Right ventricle myocardium inferior (tissue), 1 donor: ENCODE measurements at regions not wholly inside any gene's neighbourhood (a gene's known extent, or its start where the extent isn't known, plus 50 kb on each side); places are given as distances from the start of the nearest gene placed in this dataset.

Source experiments
- ATAC-seq: fragments of 200-7000 bp; cut with Tn5 transposase; one replicate; pipeline ENCODE4 v1.9.1; 2020; ENCODE audit warnings: mild to moderate bottlenecking, moderate library complexity
- DNase-seq: peaks from one replicate; pipeline ENCODE4 v3.0.0; 2021; ENCODE audit errors: missing footprints
- intact Hi-C: fragments of 100-400 bp; cut with DNase I; formaldehyde crosslinking; loops from one replicate; pipeline ENCODE4 v1.11.0; 2022
- donor health status: DM: no; HTN: yes; CAD: no; lungs with severe emphysema.

- intact Hi-C loops: no loop called here
- DNase-seq (no peak), ATAC-seq (no peak)
Observed at GRCh38 chr7:114051871-114052331, 133.1 kb upstream of the PPP1R3A start.

GRCh38 chr7:114050571-114050970 lies 131.8 kb upstream of the PPP1R3A start:
- no peak for ATAC-seq
- intact Hi-C loops: no loop called here
- DNase-seq: no peak

- intact Hi-C loops: no loop called here
- DNase-seq (no peak), ATAC-seq (no peak)
Observed at GRCh38 chr7:114048386-114049235, 129.8 kb upstream of the PPP1R3A start.

GRCh38 chr7:114047889-114048288 lies 129.1 kb upstream of the PPP1R3A start:
- ATAC-seq (no peak), DNase-seq (no peak)
- intact Hi-C loops: no loop called here

- intact Hi-C loops: no loop called here
- ATAC-seq (no peak), DNase-seq (no peak)
Observed at GRCh38 chr7:114033475-114033874, 114.7 kb upstream of the PPP1R3A start.

- ATAC-seq (no peak), DNase-seq (no peak)
- intact Hi-C loops: no loop called here
Observed at GRCh38 chr7:114026486-114027089, 107.8 kb upstream of the PPP1R3A start.

GRCh38 chr7:114021135-114021534 lies 102.3 kb upstream of the PPP1R3A start:
- intact Hi-C loops: no loop called here
- ATAC-seq (no peak), DNase-seq (no peak)

GRCh38 chr7:114008696-114009095 lies 89.9 kb upstream of the PPP1R3A start:
- intact Hi-C loops: no loop called here
- no peak for DNase-seq
- ATAC-seq: no peak

- DNase-seq: no peak
- no peak for ATAC-seq
- intact Hi-C loops: no loop called here
Observed at GRCh38 chr7:114007386-114007785, 88.6 kb upstream of the PPP1R3A start.

- ATAC-seq: no peak
- no peak for DNase-seq
- intact Hi-C loops: no loop called here
Observed at GRCh38 chr7:113998934-113999333, 80.1 kb upstream of the PPP1R3A start.

GRCh38 chr7:113996405-113996804 lies 77.6 kb upstream of the PPP1R3A start:
- ATAC-seq: no peak
- intact Hi-C loops: no loop called here
- DNase-seq: no peak

GRCh38 chr7:113986216-113986615 lies 67.4 kb upstream of the PPP1R3A start:
- intact Hi-C loops: no loop called here
- no peak for DNase-seq

GRCh38 chr7:113976508-113976907 lies 57.7 kb upstream of the PPP1R3A start:
- DNase-seq (no peak), ATAC-seq (no peak)
- intact Hi-C loops: no loop called here

More at GRCh38 chr7:113986216-113986615, 67.4 kb upstream of the PPP1R3A start:
- no peak for ATAC-seq

GRCh38 chr7:113968713-113969112 lies 49.9 kb upstream of the PPP1R3A start:
- no peak for ATAC-seq
- no peak for DNase-seq
- intact Hi-C loops: no loop called here
